PC-3 (cell line): ENCODE measurements at regions not wholly inside any gene's neighbourhood (a gene's known extent, or its start where the extent isn't known, plus 50 kb on each side); places are given as distances from the start of the nearest gene placed in this dataset.

Source experiments
- ATAC-seq: fragments of 200-7000 bp; cut with Tn5 transposase; 2 replicates; pipeline ENCODE4 v1.9.1; 2020; ENCODE audit warnings: mild to moderate bottlenecking, moderate library complexity
- BruUV-seq: library from RNA; stranded (reverse); fragments of 400-500 nt; replicated peaks from 2 replicates; lab custom pipeline; 2021; lab: Mats Ljungman, UMichigan
- CTCF ChIA-PET: fragments of 300-600 bp; sonication (Branson Sonifier 250); formaldehyde crosslinking; loops from one replicate; lab custom pipeline; 2022; ENCODE audit warnings: antibody characterized with exemption; lab: Charles Lee
- POLR2A ChIA-PET: fragments of 300-600 bp; sonication (Branson Sonifier 250); formaldehyde crosslinking; loops from one replicate; lab custom pipeline; 2022; ENCODE audit warnings: antibody characterized with exemption; ENCODE audit not compliant: unreplicated experiment; lab: Charles Lee
- DNase-seq: peaks from one replicate; pipeline ENCODE4 v3.0.0-alpha.2; 2015
- H2AFZ ChIP-seq: fragments of 300-600 bp; sonication (generic); 2 replicates; pipeline ENCODE4 v1.6.0; 2016; ENCODE audit warnings: antibody characterized with exemption, low read length
- H3F3A ChIP-seq: fragments of 300-600 bp; sonication (generic); one replicate; pipeline ENCODE4 v1.6.0; 2017; ENCODE audit warnings: antibody characterized with exemption, low read length, control low read depth, mild to moderate bottlenecking; ENCODE audit not compliant: unreplicated experiment
- H3K27ac ChIP-seq: fragments of 300-600 bp; sonication (generic); 2 replicates; pipeline ENCODE4 v1.5.1; 2016; ENCODE audit warnings: mild to moderate bottlenecking, low read length
- H3K27me3 ChIP-seq: fragments of 300-600 bp; sonication (generic); 2 replicates; pipeline ENCODE4 v1.6.1; 2016; ENCODE audit warnings: low read length, mixed read lengths
- H3K36me3 ChIP-seq: fragments of 300-600 bp; sonication (generic); 2 replicates; pipeline ENCODE4 v1.6.1; 2016; ENCODE audit warnings: low read depth, mixed run types, low read length, mixed read lengths
- H3K4me1 ChIP-seq: fragments of 300-600 bp; sonication (generic); 2 replicates; pipeline ENCODE4 v1.5.1; 2016; ENCODE audit warnings: low read length; ENCODE audit not compliant: insufficient read depth
- H3K4me2 ChIP-seq: fragments of 300-600 bp; sonication (generic); 2 replicates; pipeline ENCODE4 v1.6.0; 2016; ENCODE audit warnings: low read length
- H3K4me3 ChIP-seq: fragments of 300-600 bp; sonication (generic); 2 replicates; pipeline ENCODE4 v1.5.1; 2016; ENCODE audit warnings: mild to moderate bottlenecking, low read length, mixed read lengths
- H3K79me2 ChIP-seq: fragments of 300-600 bp; sonication (generic); 2 replicates; pipeline ENCODE4 v1.6.1; 2017; ENCODE audit warnings: low read length, mixed read lengths
- H3K9ac ChIP-seq: fragments of 300-600 bp; sonication (generic); 2 replicates; pipeline ENCODE4 v1.6.0; 2016; ENCODE audit warnings: mild to moderate bottlenecking, low read length
- H3K9me2 ChIP-seq: fragments of 300-600 bp; sonication (generic); replicated peaks from 2 replicates; pipeline ENCODE4 v1.6.1; 2016; ENCODE audit warnings: mixed run types, low read length, mixed read lengths
- H3K9me3 ChIP-seq: fragments of 300-600 bp; sonication (generic); 2 replicates; pipeline ENCODE4 v1.6.1; 2016; ENCODE audit warnings: low read length, mixed read lengths
- H4K20me1 ChIP-seq: fragments of 300-600 bp; sonication (generic); 2 replicates; pipeline ENCODE4 v1.6.1; 2016; ENCODE audit warnings: low read length, mixed read lengths
- CTCF ChIP-seq: fragments of 300-600 bp; sonication (generic); conservative IDR thresholded peaks from 2 replicates; pipeline ENCODE4 v1.5.1; 2017; ENCODE audit warnings: antibody characterized with exemption, low read depth, mild to moderate bottlenecking, low read length
- EZH2 ChIP-seq: fragments of 300-600 bp; sonication (generic); IDR thresholded peaks from one replicate; pipeline ENCODE4 v1.6.1; 2017; ENCODE audit warnings: antibody characterized with exemption, mild to moderate bottlenecking, low read length; ENCODE audit not compliant: unreplicated experiment
- EZH2phosphoT487 ChIP-seq: fragments of 300-600 bp; sonication (generic); IDR thresholded peaks from 2 replicates; pipeline ENCODE4 v1.6.1; 2018; ENCODE audit warnings: mild to moderate bottlenecking, antibody characterized with exemption, low read length, borderline replicate concordance
- intact Hi-C: fragments of 100-400 bp; cut with micrococcal nuclease; formaldehyde crosslinking; loops from 2 replicates; pipeline ENCODE4 v1.9.0; 2023

DNA sequence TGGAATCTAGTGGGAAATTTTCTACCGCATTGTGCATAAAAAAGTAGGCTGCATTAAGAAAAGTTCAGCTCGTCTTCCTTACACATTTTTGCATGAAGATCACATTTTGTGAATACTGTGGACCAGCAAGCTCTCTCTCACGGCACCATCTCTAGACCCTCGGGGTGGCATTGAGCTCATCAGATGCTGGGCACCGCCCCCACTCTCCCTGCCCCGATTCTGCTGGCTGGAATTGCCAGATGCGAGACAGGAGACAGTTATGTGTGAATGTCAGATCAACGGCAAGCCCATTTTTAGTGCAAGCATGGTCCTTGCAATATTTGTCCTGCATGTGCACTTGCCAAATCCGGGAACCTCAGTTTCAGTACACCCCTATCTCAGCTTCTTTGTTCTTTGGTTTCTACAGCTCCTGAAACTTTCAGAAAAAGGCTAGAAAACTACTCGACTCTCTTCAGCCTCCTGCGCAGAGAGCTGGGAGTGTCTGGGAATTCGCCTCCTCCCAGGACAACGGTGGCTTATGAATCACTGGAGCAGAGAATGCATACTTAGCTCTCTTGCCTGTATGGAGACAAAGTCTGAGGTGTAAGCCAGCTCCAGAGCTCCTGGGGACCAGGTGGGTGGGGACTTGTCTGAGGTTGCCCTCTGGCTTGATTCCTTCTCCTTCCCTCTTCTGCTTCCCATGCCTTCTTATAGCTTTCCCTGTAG, 285.2 kb upstream of the ATP10A start:
- no peak for ATAC-seq
- POLR2A ChIA-PET, result no interaction called here

GRCh38 chr15:26146202-26146601, 283.1 kb upstream of the ATP10A start:
- Histone ChIP-seq H3K4me2 (no peak overlapping the region), H3K4me3 (no peak overlapping the region), H3F3A (no peaks in the 10 kb centered on the region), H4K20me1 (no peaks in the 10 kb centered on the region), H3K27me3 (peaks cover 38% of the 10 kb centered on the region), H3K36me3 (no peaks in the 10 kb centered on the region), H3K9me3 (no peaks in the 10 kb centered on the region), H3K4me1 (no peaks in the 10 kb centered on the region), H3K9me2 (no peaks in the 10 kb centered on the region), H3K27ac (no peak overlapping the region), H3K9ac (no peak overlapping the region), H2AFZ (no peak overlapping the region), H3K79me2 (no peaks in the 10 kb centered on the region)
- POLR2A ChIA-PET, result no interaction called here
- ATAC-seq (no peak), DNase-seq (no peak)
- intact Hi-C loops, result no loop called here
- BruUV-seq, result no TSS peak
- no peak for TF ChIP-seq CTCF
- no peak for TF ChIP-seq EZH2phosphoT487
- TF ChIP-seq EZH2, result no peak
- CTCF ChIA-PET, result no interaction called here

More for the DNA sequence above, 285.2 kb upstream of the ATP10A start:
- H3K36me3 ChIP-seq, result no peaks in the 10 kb centered on the region
- H3K27me3 ChIP-seq, result peaks cover 29% of the 10 kb centered on the region
- TF ChIP-seq CTCF, result no peak
- no peak for TF ChIP-seq EZH2phosphoT487
- no peak for TF ChIP-seq EZH2
- no peak overlapping the region for H3K9ac ChIP-seq
- H3K79me2 ChIP-seq, result no peaks in the 10 kb centered on the region
- no peaks in the 10 kb centered on the region for H3F3A ChIP-seq
- H4K20me1 ChIP-seq, result no peaks in the 10 kb centered on the region
- no peak overlapping the region for H3K27ac ChIP-seq
- no peaks in the 10 kb centered on the region for H3K4me1 ChIP-seq
- H3K4me2 ChIP-seq, result no peak overlapping the region
- no peak for DNase-seq
- no peak overlapping the region for H2AFZ ChIP-seq
- intact Hi-C loops, result no loop called here
- BruUV-seq, result no TSS peak
- CTCF ChIA-PET, result no interaction called here
- H3K9me3 ChIP-seq, result no peaks in the 10 kb centered on the region
- no peak overlapping the region for H3K4me3 ChIP-seq
- H3K9me2 ChIP-seq, result no peaks in the 10 kb centered on the region

- no TSS peak for BruUV-seq
- Histone ChIP-seq H3K9ac (no peak overlapping the region), H3K4me2 (no peak overlapping the region), H2AFZ (no peak overlapping the region), H3K4me3 (no peak overlapping the region), H3K27me3 (peaks cover 38% of the 10 kb centered on the region), H3K4me1 (no peaks in the 10 kb centered on the region), H4K20me1 (no peaks in the 10 kb centered on the region), H3K9me3 (no peaks in the 10 kb centered on the region), H3K79me2 (no peaks in the 10 kb centered on the region), H3K9me2 (no peaks in the 10 kb centered on the region), H3K36me3 (no peaks in the 10 kb centered on the region), H3F3A (no peaks in the 10 kb centered on the region), H3K27ac (no peak overlapping the region)
- ATAC-seq (no peak), DNase-seq (no peak)
- intact Hi-C loops, result no loop called here
- CTCF ChIA-PET, result no interaction called here
- TF ChIP-seq CTCF (no peak), EZH2 (no peak), EZH2phosphoT487 (no peak)
- POLR2A ChIA-PET, result no interaction called here
Measured at GRCh38 chr15:26145796-26146195, 282.7 kb upstream of the ATP10A start.
